GM12878 (cell line): ENCODE measurements at regions not wholly inside any gene's neighbourhood (a gene's known extent, or its start where the extent isn't known, plus 50 kb on each side); places are given as distances from the start of the nearest gene placed in this dataset.

ENCODE experiments used
- ATAC-seq: fragments of 200-7000 bp; cut with Tn5 transposase; 3 replicates; pipeline ENCODE4 v1.9.1; 2020; ENCODE audit warnings: mild to moderate bottlenecking, moderate library complexity
- BruUV-seq: library from RNA; stranded (reverse); fragments of 400-500 nt; replicated peaks from 2 replicates; lab custom pipeline; 2021; lab: Mats Ljungman, UMichigan
- CTCF ChIA-PET: fragments of 300-600 bp; sonication (Branson Sonifier 250); formaldehyde crosslinking; extraction: SDS; loops from one replicate; lab custom pipeline; 2021; ENCODE audit warnings: inconsistent platforms; lab: Yijun Ruan, JAX
- POLR2A ChIA-PET: fragments of 350-600 bp; formaldehyde crosslinking; extraction: SDS; loops from one replicate; lab custom pipeline; 2021; ENCODE audit warnings: inconsistent platforms; lab: Charles Lee
- RAD21 ChIA-PET: fragments of 300-600 bp; sonication (Branson Sonifier 250); formaldehyde crosslinking; loops from one replicate; lab custom pipeline; 2023; ENCODE audit warnings: antibody characterized with exemption; ENCODE audit not compliant: unreplicated experiment; lab: Charles Lee
- SMC1A ChIA-PET: fragments of 300-600 bp; sonication (Branson Sonifier 250); formaldehyde crosslinking; loops from one replicate; lab custom pipeline; 2023; ENCODE audit not compliant: unreplicated experiment, uncharacterized antibody; lab: Charles Lee
- DNase-seq: peaks from one replicate; pipeline ENCODE4 v3.0.0-alpha.2; 2011; ENCODE audit warnings: low read depth, low spot score
- FAIRE-seq: peaks from 3 replicates; lab custom pipeline; 2011; peaks lifted over from hg19 to GRCh38; lab: Jason Lieb, UNC
- H2AFZ ChIP-seq: 2 replicates; pipeline ENCODE4 v1.6.0; 2011; ENCODE audit warnings: low read depth, low read length, control low read depth; ENCODE audit not compliant: control insufficient read depth
- H3K27ac ChIP-seq: 2 replicates; pipeline ENCODE4 v1.5.1; 2011; ENCODE audit warnings: control low read depth; ENCODE audit not compliant: control insufficient read depth, insufficient read depth
- H3K27me3 ChIP-seq, 2 experiments: replicated peaks in 1 of 2; 2 replicates each; pipeline versions ENCODE4 v1.6.0 to v1.6.1; 2011; ENCODE audit warnings: low read length in 1 of 2; ENCODE audit not compliant: control insufficient read depth in 2 of 2, insufficient read depth in 2 of 2
- H3K36me3 ChIP-seq, 2 experiments: 2 replicates each; pipeline ENCODE4 v1.5.1; 2011; ENCODE audit warnings: low read length in 1 of 2; ENCODE audit not compliant: control insufficient read depth in 2 of 2, insufficient read depth in 2 of 2
- H3K4me1 ChIP-seq: 2 replicates; pipeline ENCODE4 v1.6.1; 2011; ENCODE audit warnings: mild to moderate bottlenecking, low read length, moderate library complexity, mixed read lengths; ENCODE audit not compliant: control insufficient read depth, insufficient read depth
- H3K4me2 ChIP-seq: 2 replicates; pipeline ENCODE4 v1.6.0; 2011; ENCODE audit warnings: control low read depth; ENCODE audit not compliant: control insufficient read depth, insufficient read depth
- H3K4me3 ChIP-seq: fragments of 200-600 bp; sonication (generic); 2 replicates; pipeline ENCODE4 v1.5.1; 2016
- H3K79me2 ChIP-seq: 2 replicates; pipeline ENCODE4 v1.6.0; 2011; ENCODE audit warnings: low read length; ENCODE audit not compliant: control insufficient read depth, insufficient read depth
- H3K9ac ChIP-seq: 2 replicates; pipeline ENCODE4 v1.8.0; 2011; ENCODE audit warnings: low read length, control low read depth, mixed read lengths; ENCODE audit not compliant: control insufficient read depth, insufficient read depth
- H3K9me3 ChIP-seq: replicated peaks from 3 replicates; pipeline ENCODE4 v1.5.1; 2011; ENCODE audit warnings: mild to moderate bottlenecking, low read length; ENCODE audit not compliant: control insufficient read depth, insufficient read depth
- H4K20me1 ChIP-seq: 2 replicates; pipeline ENCODE4 v1.6.0; 2011; ENCODE audit not compliant: control insufficient read depth, insufficient read depth
- CREB1 ChIP-seq: IDR thresholded peaks from 2 replicates; pipeline ENCODE4 v1.6.1; 2012; ENCODE audit warnings: low read depth, mild to moderate bottlenecking, inconsistent platforms
- FOS ChIP-seq: IDR thresholded peaks from 3 replicates; pipeline ENCODE4 v1.6.1; 2011; ENCODE audit warnings: borderline replicate concordance; ENCODE audit not compliant: insufficient read length; ENCODE audit errors: extremely low read depth
- KDM1A ChIP-seq: fragments of 200-600 bp; sonication (generic); IDR thresholded peaks from 2 replicates; pipeline ENCODE4 v1.6.1; 2016; ENCODE audit warnings: borderline replicate concordance
- POLR2AphosphoS5 ChIP-seq: IDR thresholded peaks from 2 replicates; pipeline ENCODE4 v1.6.1; 2011; ENCODE audit warnings: mild to moderate bottlenecking, low read length, inconsistent platforms
- RFX5 ChIP-seq: IDR thresholded peaks from 2 replicates; pipeline ENCODE4 v1.6.1; 2011; ENCODE audit warnings: low read depth, low read length, improper control_type of control experiment
- ZNF217 ChIP-seq: fragments of 450-650 bp; IDR thresholded peaks from 2 replicates; pipeline ENCODE4 v1.6.1; 2017; ENCODE audit warnings: antibody characterized with exemption, mild to moderate bottlenecking
- ZNF384 ChIP-seq: IDR thresholded peaks from 2 replicates; pipeline ENCODE4 v1.6.1; 2012; ENCODE audit warnings: low read depth, mild to moderate bottlenecking, low read length, improper control_type of control experiment, borderline replicate concordance
- ZSCAN29 ChIP-seq: fragments of 450-650 bp; IDR thresholded peaks from 2 replicates; pipeline ENCODE4 v1.6.1; 2017; ENCODE audit warnings: mild to moderate bottlenecking, moderate library complexity
- WGBS: methylation state at CpG from one replicate; pipeline ENCODE4 v1.1.6; 2016; ENCODE audit warnings: low lambda C conversion rate; ENCODE audit not compliant: insufficient replicate concordance, insufficient coverage; ENCODE audit errors: missing lambda C conversion rate; 5-methylcytosine and 5-hydroxymethylcytosine counted together
- in situ Hi-C: fragments of 300-500 bp; cut with MboI; formaldehyde crosslinking; loops from 9 replicates; pipeline ENCODE4 v1.14.3; 2018; ENCODE audit warnings: mixed read lengths
- intact Hi-C: fragments of 100-400 bp; cut with micrococcal nuclease; formaldehyde crosslinking; loops from one replicate; pipeline ENCODE4 v1.14.2; 2022; ENCODE audit not compliant: unreplicated experiment
- TF ChIP-seq, protein P1 (sequence below): fragments of 450-650 bp; formaldehyde crosslinking; IDR thresholded peaks from 2 replicates; pipeline ENCODE4 v1.5.0; 2022; ENCODE audit warnings: mild to moderate bottlenecking, missing genetic modification characterization
- TF ChIP-seq, protein P2 (sequence below): IDR thresholded peaks from 2 replicates; pipeline ENCODE4 v1.6.1; 2012; ENCODE audit warnings: low read depth, low read length, improper control_type of control experiment
- TF ChIP-seq, protein P3 (sequence below): fragments of 450-650 bp; IDR thresholded peaks from 2 replicates; pipeline ENCODE4 v1.6.1; 2017; ENCODE audit warnings: antibody characterized with exemption, mild to moderate bottlenecking, moderate library complexity

DNA sequence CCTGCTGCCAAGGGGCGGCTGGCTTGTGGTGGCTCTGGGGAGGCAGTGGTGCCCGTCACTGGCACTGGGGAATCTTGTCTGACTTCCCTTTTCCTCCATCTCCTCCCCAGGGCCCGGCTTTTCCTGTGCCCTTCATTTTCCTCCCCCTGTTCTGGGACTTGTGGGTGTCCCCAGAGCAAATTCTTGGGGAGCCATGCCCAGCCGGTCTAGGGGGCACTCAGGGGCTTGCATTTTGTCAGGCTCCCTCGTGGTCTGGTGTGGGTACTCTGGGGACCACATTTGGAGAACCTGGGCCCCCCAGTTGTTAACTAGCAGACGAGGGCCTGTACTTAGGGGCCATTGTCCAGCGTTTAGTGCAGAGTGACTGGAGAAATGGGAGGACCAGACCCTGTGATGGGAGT is 105.2 kb upstream of the IER5L start:
- Histone ChIP-seq H3K4me3 (no peak overlapping the region), H3K9ac (no peak overlapping the region), H4K20me1 (no peaks in the 10 kb centered on the region), H3K36me3 (no peaks in the 10 kb centered on the region), H3K27ac (no peak overlapping the region), H3K79me2 (no peaks in the 10 kb centered on the region), H3K4me2 (no peak overlapping the region), H3K9me3 (no peaks in the 10 kb centered on the region), H3K27me3 (no peaks in the 10 kb centered on the region; a peak in 1 of 4 replicates), H2AFZ (no peak overlapping the region), H3K4me1 (no peaks in the 10 kb centered on the region)
- ATAC-seq (no peak), DNase-seq (no peak), FAIRE-seq (no peak)
- ChIA-PET POLR2A (no interaction called here), RAD21 (no interaction called here), CTCF (interaction anchor here (0.6 kb wide), 1 partner anchor 43 kb away, joined by 3 read pairs; no protein-coding TSS in a partner anchor), SMC1A (no interaction called here)
- TF ChIP-seq POLR2AphosphoS5 (no peak), ZNF384 (no peak), ZSCAN29 (no peak), RFX5 (no peak), FOS (no peak), KDM1A (no peak), CREB1 (no peak), ZNF217 (no peak)
- TF ChIP-seq, protein P1, sequence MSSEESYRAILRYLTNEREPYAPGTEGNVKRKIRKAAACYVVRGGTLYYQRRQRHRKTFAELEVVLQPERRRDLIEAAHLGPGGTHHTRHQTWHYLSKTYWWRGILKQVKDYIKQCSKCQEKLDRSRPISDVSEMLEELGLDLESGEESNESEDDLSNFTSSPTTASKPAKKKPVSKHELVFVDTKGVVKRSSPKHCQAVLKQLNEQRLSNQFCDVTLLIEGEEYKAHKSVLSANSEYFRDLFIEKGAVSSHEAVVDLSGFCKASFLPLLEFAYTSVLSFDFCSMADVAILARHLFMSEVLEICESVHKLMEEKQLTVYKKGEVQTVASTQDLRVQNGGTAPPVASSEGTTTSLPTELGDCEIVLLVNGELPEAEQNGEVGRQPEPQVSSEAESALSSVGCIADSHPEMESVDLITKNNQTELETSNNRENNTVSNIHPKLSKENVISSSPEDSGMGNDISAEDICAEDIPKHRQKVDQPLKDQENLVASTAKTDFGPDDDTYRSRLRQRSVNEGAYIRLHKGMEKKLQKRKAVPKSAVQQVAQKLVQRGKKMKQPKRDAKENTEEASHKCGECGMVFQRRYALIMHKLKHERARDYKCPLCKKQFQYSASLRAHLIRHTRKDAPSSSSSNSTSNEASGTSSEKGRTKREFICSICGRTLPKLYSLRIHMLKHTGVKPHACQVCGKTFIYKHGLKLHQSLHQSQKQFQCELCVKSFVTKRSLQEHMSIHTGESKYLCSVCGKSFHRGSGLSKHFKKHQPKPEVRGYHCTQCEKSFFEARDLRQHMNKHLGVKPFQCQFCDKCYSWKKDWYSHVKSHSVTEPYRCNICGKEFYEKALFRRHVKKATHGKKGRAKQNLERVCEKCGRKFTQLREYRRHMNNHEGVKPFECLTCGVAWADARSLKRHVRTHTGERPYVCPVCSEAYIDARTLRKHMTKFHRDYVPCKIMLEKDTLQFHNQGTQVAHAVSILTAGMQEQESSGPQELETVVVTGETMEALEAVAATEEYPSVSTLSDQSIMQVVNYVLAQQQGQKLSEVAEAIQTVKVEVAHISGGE (CRISPR knock-in tag) = no peak
- TF ChIP-seq, protein P2, sequence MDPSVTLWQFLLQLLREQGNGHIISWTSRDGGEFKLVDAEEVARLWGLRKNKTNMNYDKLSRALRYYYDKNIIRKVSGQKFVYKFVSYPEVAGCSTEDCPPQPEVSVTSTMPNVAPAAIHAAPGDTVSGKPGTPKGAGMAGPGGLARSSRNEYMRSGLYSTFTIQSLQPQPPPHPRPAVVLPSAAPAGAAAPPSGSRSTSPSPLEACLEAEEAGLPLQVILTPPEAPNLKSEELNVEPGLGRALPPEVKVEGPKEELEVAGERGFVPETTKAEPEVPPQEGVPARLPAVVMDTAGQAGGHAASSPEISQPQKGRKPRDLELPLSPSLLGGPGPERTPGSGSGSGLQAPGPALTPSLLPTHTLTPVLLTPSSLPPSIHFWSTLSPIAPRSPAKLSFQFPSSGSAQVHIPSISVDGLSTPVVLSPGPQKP = no peak
- TF ChIP-seq, protein P3, sequence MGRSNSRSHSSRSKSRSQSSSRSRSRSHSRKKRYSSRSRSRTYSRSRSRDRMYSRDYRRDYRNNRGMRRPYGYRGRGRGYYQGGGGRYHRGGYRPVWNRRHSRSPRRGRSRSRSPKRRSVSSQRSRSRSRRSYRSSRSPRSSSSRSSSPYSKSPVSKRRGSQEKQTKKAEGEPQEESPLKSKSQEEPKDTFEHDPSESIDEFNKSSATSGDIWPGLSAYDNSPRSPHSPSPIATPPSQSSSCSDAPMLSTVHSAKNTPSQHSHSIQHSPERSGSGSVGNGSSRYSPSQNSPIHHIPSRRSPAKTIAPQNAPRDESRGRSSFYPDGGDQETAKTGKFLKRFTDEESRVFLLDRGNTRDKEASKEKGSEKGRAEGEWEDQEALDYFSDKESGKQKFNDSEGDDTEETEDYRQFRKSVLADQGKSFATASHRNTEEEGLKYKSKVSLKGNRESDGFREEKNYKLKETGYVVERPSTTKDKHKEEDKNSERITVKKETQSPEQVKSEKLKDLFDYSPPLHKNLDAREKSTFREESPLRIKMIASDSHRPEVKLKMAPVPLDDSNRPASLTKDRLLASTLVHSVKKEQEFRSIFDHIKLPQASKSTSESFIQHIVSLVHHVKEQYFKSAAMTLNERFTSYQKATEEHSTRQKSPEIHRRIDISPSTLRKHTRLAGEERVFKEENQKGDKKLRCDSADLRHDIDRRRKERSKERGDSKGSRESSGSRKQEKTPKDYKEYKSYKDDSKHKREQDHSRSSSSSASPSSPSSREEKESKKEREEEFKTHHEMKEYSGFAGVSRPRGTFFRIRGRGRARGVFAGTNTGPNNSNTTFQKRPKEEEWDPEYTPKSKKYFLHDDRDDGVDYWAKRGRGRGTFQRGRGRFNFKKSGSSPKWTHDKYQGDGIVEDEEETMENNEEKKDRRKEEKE = no peak
- WGBS = 6% methylated on average over 6 of the region's 7 CpGs
- intact Hi-C loops (no loop called here), in situ Hi-C loops (no loop called here)
- no TSS peak for BruUV-seq
